GM04503 (cell line): ENCODE measurements at regions not wholly inside any gene's neighbourhood (a gene's known extent, or its start where the extent isn't known, plus 50 kb on each side); places are given as distances from the start of the nearest gene placed in this dataset.
"Not testable (repeated sequence)": the region's sequence is repeated elsewhere in the genome, so short reads cannot be mapped to it uniquely, and the experiment has no call there.

Experiments
- DNase-seq: peaks from one replicate; pipeline ENCODE4 v3.0.0-alpha.2; 2012; ENCODE audit warnings: low read depth

- DNase-seq: no peak
Observed at GRCh38 chr7:25666671-25667060, 438.4 kb upstream of the NPVF start.

GRCh38 chr7:25669281-25669781, 441.0 kb upstream of the NPVF start:
- DNase-seq: no peak

GRCh38 chr7:25669961-25670841, 441.9 kb upstream of the NPVF start:
- no peak for DNase-seq

GRCh38 chr7:25671111-25671510, 442.8 kb upstream of the NPVF start:
- no peak for DNase-seq

GRCh38 chr7:25672496-25672895, 444.2 kb upstream of the NPVF start:
- DNase-seq: no peak

GRCh38 chr7:25675789-25676474, 447.6 kb upstream of the NPVF start:
- DNase-seq: no peak

GRCh38 chr7:25677595-25677994, 449.3 kb upstream of the NPVF start:
- DNase-seq: no peak

GRCh38 chr7:25678215-25678614, 449.9 kb upstream of the NPVF start:
- no peak for DNase-seq

GRCh38 chr7:25680636-25681035, 452.4 kb upstream of the NPVF start:
- DNase-seq: no peak

- DNase-seq: no peak
Observed at GRCh38 chr7:25684360-25684759, 456.1 kb upstream of the NPVF start.

GRCh38 chr7:25686493-25686892, 458.2 kb upstream of the NPVF start:
- no peak for DNase-seq

GRCh38 chr7:25694211-25694610, 457.8 kb upstream of the NFE2L3 start:
- no peak for DNase-seq

GRCh38 chr7:25694699-25695098, 457.3 kb upstream of the NFE2L3 start:
- DNase-seq: no peak

GRCh38 chr7:25696571-25696970, 455.4 kb upstream of the NFE2L3 start:
- DNase-seq: no peak

GRCh38 chr7:25698451-25699113, 453.4 kb upstream of the NFE2L3 start:
- no peak for DNase-seq

GRCh38 chr7:25700141-25700540, 451.9 kb upstream of the NFE2L3 start:
- not testable (repeated sequence) for DNase-seq

- DNase-seq: no peak
Observed at GRCh38 chr7:25704413-25704812, 447.6 kb upstream of the NFE2L3 start.

GRCh38 chr7:25706764-25707163, 445.2 kb upstream of the NFE2L3 start:
- no peak for DNase-seq

- DNase-seq: no peak
Observed at GRCh38 chr7:25707768-25708620, 444.0 kb upstream of the NFE2L3 start.

GRCh38 chr7:25710959-25711358, 441.0 kb upstream of the NFE2L3 start:
- DNase-seq: no peak

GRCh38 chr7:25711940-25712339, 440.1 kb upstream of the NFE2L3 start:
- DNase-seq: no peak

- no peak for DNase-seq
Observed at GRCh38 chr7:25712500-25712899, 439.5 kb upstream of the NFE2L3 start.
